NCI-H1436 (cell line): ENCODE measurements at regions not wholly inside any gene's neighbourhood (a gene's known extent, or its start where the extent isn't known, plus 50 kb on each side); places are given as distances from the start of the nearest gene placed in this dataset.
A peak's percentile ranks its signal among the peaks of the same experiment; 100 is the strongest.

ENCODE experiments used
- DNase-seq: peaks from one replicate; lab custom pipeline; 2025; lab: John Stamatoyannopoulos, UW

DNA sequence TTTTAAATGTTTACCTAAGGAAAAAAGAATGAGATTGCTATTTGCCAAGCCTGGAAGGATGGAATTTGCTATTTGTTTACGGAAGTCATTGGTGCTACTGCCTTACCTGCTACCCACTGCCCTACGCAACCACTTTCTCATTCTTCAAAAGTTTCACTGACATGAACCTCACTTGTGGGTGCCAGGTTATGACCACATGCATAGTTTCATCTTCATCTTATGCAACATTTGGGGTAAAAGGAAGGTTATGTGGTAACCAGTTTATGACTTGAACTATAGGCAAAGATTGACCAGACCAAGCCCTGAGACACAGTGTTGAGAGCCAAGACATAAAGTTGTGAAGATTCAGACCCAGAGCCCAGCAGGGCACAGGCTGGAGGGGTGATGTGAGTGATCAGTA is 142.5 kb downstream of the LACC1 start:
- DNase-seq, result no peak

DNA sequence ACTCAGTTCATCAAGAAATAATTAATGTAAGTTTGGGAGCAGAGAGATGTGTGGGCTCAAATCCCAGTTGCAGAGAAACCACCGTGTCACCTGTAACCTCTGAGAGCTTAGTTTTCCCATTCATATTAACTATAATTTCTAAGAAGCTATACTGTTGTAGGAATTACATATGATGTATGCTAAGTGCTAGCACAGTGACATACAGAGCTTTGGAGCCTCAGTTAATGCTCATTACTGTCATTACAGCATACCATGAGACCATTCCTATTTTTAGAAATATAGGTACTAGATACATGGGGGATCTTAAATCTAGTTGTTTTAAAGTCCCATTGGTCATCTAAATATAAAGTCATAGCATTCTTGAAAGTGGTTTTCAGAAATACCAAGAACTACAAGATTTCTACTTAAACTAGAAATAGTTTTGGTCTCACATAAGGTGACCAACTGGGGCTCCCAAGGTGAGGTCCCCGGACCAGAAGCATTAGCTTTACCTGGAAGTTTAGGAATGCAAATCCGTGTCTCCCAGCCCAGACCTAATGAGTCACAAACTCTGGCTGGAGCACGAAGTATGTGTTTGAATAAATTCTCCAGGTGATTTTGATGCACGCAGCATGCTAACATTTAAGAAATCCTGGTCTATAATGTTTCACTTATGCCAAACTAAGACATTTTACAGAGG is 144.6 kb downstream of the LACC1 start:
- no peak for DNase-seq

DNA sequence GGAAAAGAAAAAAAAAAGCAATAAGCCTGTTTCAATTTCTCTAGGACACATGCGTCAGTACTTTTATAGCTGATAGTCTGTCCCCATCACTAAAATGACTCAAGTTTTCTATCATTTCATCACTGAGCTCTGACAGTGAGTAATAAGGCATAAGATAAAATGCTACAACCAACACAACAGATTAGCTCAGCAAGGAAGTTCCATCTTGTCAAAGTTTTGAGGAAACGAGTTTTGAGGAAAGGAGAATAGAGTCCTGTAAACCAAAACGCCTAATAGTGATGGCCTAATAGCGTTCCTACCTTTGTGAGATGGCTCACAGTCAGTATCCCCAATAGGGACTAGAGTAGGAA is 145.1 kb downstream of the LACC1 start:
- DNase-seq, result no peak

DNA sequence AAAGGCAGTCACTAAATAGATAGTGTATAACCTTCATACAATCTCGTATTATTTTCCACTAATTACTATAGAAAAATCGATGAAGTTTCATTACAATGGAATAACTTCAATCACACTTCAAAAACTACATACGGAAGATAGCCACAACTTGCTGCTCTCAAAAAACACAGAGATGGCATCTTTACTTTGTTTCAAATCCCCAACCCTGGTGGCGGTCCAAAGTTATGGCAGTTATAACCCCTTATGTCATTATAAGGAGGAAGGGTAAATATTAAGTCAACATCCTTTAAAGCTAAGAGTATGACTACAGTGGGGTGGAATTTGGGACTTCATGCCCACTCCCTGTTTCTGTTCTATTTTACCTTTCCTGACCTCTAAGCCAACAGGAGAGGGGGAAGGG is 146.5 kb downstream of the LACC1 start:
- DNase-seq, result no peak

DNA sequence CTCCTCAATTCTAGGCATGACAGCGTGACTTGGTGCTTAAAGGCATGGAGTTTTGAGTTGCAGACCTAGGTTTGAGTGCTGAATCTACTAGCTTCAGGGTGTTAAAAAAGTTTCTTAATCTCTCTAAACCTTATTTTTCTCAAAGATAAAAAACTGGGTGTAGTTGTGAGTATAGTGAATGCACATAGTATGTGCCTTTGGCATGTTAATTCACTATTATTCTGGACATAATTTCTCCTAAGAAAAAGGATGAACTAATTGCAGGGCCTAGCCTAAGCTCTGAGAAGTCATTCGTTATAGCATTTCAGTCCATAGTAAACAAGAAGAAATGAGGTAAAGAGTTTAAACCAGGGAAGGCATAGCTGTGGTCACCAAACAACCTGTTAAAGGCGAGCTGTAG is 149.0 kb downstream of the LACC1 start:
- DNase-seq, result no peak

DNA sequence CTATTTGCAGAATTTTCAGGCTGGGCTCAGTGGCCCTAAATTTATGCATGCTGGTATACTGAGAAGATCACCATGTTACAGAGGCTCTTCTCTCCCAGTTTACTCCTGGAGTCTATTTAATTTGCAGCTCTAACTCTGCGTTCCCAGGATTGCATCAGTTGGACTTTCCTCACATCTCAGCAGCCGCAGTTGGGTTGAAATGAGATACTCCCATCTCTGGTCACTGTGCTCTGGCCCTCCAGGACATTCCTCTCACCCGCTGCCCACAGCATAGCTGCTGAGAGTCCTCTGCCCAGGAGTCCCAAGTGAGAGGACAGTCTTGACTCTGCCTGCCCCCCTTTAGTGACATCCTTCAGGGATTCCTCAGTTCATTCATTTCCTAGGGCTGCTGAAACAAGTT is 150.9 kb downstream of the LACC1 start:
- no peak for DNase-seq

DNA sequence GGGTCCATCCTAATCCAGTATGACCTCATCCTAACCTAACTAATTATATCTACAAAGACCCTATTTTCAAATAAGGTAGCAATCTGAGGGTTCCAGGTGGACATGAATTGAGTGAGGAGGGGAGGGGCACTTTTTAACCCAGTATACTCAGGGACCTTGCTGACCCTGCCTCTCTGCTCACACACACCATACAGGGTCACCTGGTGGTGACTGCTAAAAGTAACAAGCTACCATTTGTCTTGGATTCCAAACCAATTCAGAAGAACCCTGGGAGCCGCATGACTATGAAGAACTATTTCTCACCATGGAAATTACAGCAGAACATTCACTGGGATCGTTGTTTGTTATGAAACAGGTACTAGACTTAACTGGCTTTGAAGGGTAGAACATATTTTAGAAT is 151.9 kb downstream of the LACC1 start:
- no peak for DNase-seq

DNA sequence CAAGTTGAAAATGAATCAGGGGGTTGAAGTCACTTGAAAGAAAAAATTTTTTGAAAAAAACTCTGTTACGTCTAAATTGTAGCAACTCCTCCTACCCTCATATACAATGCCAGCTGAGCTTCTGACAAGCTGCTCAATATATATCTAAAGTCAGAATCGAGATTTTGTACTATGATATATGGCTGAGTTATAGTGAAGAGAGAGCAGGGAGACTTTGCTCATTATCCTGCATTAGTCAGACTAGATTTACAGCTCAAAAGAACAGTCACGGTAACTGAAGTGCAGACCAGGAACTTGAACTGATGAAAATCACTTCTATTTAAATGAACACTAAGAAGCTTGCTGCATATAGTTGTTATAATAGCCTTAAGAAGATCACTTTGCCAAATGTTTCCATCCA is 153.1 kb downstream of the LACC1 start:
- no peak for DNase-seq

DNA sequence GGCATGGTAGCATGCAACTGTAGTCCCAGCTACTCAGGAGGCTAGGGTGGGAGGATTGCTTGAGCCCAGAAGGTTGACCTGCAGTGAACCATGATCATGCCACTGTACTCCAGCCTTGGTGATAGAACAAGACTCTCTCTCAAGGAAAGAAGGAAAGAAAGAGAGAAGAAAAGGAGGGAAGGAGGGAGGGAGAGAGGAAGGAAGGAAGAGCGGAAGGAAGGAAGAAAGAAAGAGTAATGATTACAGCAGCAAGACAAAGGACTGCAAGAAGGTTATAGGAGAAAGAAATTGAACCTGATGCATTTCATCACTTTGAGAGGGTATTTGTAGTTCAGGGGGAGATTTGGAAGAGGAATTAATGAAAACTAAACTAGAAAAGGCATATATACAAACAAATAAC is 155.7 kb downstream of the LACC1 start:
- DNase-seq, result no peak

DNA sequence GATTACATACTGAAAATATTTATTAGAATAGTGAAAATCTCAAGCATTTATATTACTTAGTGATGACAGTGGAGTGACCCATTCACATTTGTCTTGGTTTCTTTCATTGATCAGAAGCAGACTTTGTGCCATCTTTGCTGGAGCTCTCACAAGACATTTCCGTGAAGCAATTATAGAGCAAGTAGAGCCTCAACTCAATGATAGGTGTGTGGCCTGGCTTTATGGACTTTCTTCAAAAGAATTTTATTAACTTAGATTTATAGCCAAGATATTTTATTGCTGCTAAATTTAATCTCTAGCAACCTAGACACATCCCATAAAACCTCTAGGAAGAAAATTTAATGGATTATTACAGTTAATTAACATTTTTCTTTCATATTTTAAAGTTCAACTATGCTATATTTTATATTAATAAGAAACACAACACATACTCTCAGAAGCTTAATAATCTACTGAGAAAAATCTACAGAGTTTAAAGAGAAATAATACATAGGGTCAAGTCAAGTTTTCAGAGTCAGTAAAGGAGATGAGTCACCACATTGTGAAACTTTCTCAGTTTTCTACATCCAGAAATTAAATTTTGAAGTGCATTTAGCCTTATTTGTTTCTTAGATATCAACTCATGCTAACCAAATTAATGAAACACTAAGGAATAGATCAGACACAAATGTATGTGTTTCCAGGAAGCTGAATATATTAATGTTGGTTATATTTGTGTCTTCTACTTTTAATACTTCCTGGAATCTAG is 160.5 kb downstream of the LACC1 start:
- DNase-seq, result no peak

DNA sequence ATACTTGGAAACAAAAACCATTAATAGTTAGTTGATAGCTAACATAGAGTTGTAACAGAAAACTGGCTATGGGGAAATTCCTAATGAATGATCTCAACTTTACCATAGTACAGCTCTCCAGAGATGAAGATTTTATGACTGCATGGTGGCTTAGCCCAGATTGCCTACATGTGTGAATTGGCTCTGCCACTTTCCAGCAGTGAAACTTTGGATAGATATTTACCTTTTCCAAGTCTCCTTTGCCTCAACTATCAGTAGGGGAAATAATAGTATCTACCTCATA is 161.1 kb downstream of the LACC1 start:
- no peak for DNase-seq

DNA sequence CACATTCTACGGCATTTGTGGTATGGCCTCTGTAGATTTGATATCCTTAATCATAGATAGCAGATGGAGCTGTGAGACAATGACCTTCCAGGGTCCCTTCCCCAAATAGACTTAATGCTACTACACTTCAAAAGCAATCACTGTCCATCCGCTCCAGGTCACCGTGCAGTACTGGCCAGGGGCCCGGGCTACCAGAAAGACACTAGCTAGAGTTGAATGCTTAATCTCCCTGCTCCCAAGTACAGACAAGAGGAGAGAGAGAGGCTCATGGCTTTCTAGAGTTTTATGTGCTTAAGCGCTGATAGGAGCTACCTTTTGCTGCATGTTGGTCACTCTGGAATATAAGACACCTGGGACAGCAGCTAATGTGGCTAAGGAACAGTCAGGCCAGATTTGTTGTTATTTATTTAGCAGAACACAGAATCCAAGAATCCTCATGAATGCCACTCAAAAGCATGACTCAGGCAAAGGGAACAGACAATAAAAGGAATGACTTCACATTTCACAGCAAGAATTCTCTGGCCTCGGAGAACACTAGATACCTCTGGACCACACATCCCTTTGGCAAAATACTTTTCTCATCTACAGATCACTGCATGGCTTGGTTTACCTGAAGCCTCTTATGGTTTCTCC is 165.0 kb downstream of the LACC1 start:
- DNase-seq, result no peak

DNA sequence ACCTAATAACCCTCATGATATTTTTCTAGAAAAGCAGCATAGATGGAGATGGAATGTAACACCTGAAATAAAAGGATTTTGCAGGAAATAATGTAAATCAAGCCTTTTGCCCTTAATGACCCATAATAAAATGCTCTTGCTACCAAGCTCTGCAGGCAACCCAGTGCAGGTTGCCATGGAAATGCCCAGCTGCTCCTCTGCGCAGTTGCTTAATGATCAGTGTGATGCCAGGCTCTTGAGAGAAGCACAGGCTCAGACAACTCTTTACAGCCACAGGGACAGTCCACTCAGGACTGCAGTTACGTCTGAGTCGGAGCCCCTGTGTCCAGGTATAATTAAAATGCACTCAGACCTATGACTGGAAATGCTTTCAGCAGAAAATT is 165.5 kb downstream of the LACC1 start:
- DNase-seq, result no peak

DNA sequence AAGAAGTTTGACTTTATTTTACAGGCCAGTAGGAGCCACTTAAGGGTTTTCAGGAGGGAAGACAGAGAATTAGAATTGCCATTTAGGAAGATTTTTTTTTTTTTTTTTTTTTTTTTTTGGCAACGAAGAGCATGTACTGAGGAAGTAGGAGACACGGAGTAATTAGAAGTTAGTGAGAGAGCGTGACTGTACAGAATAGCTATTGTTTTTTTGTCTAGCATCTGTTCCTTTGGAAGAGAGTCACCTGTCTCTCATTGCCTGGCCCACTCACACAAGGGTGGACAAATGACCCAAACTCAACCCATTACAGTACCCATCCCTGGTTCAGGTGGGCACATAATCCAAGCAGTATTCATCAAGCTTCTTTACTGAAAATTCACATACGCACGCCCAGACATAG is 166.7 kb downstream of the LACC1 start:
- DNase-seq, result no peak

DNA sequence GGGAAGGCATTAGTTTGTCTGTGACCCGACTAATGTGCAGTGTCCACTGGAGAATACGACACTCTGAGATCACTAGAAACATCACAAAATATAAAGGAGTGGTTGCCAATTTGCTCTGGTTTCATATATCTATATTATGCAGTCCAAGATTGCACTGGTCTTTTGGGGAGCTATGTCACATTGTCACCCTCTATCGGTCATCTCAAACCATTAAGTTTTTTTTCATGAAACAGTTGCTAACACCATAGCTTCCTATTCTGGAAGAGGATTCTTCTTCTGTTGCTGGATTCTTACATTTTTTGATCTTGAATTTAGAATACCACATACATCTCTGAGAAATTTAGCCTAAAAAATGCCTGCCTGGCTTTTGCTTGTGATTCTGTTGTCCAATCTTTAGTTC is 168.6 kb downstream of the LACC1 start:
- DNase-seq, result no peak

DNA sequence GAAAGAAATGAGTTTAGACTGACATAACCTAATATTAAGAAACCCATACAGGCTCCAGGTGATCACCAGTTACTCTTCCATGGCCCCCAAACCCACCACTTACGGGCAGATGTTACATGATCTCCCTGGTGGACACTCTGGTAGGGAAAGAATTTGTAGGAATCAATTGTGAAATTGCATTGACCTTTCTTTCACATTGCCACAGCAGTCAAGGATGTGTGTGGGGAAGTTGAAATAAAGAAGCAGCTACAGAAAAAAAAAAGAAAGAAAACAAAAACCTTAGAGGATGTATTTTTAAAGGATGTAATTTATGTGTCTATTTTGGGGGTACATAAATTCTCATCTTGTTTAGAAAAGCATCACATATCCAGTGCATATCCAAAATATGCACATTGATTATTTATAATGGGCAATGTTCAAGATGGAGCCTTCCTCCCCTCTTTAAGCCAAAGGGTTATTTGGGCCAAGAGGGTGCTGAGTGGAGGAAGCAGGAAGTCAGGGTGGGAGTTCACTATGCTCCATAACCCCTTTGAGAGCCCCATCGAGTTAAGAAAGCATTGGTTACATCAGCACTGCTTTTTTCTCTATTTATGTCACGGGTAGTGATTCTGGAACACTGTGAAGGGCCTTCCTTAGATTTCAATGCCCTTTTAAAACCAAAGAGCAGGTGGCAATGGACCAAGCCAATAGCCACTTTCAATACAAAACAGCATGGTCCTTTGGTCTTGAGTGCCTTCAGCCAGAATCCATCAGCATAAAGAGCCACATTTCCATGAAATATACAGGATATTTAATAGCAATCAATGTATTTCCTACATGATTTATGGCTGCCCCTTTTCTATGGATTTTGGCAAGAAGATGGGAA is 169.6 kb downstream of the LACC1 start:
- no peak for DNase-seq

DNA sequence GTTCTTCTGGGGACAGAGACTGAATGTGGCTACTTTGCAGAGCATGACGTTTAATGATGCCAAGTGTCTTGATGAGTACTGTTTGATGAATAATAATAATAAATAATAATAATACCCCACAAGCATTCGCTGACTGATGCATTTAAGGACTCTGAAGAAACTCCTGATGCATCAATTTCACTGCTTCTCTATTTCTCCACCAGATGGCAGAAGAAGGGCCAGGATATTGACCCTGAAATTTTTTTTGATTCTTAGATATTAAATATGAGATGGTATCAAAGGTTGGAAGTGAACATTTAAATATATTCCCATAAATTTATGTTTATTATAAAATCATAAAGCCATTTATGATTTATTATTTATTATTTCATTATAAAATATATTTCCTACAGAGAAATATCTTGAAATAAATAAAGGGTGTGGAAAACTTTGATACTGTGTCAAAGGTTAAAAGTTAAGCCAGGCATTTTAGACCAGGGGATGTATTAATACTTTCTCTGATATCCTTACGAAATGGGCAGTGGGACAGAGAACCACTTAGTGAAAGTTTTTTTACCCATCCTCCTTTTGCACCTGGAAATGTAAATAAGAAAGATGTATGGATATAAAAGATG is 170.9 kb downstream of the LACC1 start:
- DNase-seq, result peak; percentile 23

DNA sequence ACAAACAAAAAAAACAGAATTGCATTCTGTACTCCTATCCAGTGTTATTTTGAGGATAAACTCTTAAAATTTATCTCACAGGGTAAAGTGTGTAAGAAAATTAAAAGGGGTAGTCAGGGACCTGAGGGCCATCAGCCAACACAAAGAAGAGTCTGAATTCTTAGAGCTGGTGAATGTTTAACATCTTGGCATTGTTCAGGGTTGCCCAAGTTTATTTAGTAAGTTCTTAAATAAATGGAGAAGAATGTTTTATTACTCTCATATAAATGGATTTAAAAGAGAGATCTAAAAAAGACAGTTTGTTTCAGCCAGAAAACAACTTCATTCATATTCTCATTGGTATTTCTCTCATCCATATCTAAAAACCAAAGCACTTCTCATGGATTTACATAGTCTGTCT is 171.7 kb downstream of the LACC1 start:
- no peak for DNase-seq

DNA sequence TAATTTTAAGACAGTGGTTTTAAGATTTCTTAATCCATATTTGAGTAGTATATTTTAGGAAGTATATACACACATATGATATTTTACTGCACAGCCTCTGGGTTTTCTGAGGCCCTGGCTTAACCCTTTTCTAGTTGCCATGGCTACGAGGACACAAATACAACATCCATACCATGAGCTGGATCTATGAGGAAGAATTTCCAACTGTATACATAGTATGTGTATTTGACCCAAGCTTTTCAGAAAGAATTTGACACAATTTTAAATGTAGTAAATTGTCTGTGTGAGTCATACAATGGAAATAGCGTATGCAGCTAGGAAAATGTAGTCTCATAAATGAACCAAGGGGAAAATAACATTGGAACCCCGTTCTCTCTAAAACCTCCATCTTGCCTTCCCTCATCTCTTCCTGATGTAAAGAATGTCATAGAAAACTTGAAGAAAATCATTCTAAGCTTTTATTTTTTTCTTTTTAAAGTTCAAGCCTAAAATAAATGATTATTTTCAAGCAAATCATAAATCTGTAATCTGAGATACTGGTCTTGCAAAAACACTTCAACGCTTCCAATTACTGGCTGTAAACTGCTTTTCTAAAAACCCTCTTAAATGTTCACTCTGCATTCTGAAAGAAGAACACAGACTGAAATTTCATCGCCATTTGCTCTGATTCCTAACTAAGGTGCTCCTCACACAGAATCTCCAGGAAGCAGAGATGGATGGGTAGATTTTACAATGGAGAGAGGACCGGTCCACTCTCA is 172.4 kb downstream of the LACC1 start:
- DNase-seq, result no peak

DNA sequence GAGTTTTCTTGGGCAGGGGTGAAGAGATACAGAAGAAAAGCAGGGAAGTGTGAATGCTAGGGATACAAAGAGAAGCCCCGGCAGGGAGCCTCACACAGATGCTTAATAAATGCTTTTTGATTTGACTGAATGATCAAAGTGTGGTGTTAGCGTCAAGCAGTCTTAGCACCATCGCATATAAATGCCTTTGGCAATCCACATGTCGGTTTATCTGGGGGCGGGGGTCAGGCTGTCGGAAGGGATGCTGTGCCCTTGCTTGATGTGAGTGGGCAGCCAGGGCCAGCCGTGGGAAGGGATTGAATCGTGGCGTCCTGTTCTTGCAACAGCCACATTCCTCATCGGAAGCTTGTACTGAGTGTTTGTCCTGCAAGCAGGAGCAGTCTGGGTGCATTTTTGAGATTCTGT is 173.1 kb downstream of the LACC1 start:
- DNase-seq, result no peak

DNA sequence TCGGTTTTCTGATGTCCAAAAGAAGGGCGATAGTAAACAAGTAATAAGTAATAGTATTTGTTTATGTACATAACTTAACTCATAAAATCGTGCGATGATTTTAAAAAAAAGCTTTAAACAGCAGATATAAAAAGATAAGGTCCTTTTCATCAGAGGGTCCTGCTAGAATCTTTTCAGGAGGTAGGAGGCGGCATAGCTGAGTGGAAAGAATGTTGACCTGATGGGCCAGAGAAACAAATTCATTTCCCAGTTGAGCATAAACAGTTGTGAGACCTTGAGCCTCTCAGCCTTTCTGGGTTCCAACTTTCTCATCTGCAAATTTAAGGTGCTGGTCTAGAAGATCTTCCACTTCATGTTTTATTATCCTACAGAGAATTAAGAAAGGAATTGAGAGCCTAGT is 173.5 kb downstream of the LACC1 start:
- no peak for DNase-seq

DNA sequence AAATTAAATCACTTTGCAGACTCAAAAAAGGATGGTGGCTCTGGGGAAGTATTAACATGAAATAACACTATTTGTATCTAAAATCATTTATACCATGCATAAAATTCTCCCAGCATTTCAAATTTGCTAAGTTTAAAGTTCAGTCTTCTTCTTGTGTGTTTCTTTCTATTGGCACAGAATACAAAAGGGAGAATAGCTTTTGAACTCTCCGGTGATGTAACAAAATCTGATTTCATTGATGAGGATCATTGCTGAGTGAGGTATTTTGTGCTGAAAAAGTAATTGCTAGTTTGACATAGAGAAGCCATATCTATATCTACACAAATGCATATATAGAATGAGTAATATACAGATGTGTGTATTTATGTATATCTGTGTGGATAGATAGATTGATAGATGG is 174.8 kb downstream of the LACC1 start:
- DNase-seq, result no peak
